ENCODE measurements at regions not wholly inside any gene's neighbourhood (a gene's known extent, or its start where the extent isn't known, plus 50 kb on each side); places are given as distances from the start of the nearest gene placed in this dataset.

- no peak for DNase-seq
These were observed 160.4 kb downstream of the NUP35 start for GRCh38 chr2:183284606-183285005.

GRCh38 chr2:183291436-183291835 lies 167.2 kb downstream of the NUP35 start:
- DNase-seq: no peak

GRCh38 chr2:183292028-183292427 lies 167.8 kb downstream of the NUP35 start:
- DNase-seq: no peak

DNA sequence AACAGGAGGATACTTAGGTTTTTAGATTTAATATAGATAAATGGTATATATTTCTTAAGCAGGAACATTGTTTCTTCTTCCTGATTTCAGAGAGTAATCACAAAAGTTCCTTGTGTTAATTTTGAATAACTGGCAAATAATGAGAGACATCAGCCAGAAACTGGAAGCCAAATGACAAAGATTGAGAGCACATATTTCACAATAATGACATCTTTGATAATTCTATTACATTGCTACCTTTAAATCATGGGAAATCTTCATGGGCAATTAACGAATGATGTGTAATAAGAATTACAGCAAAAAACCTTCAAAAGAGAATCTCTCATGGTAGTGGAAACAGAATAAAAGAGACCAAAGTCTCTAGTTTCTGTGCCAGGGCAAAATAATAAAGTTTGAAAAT lies 215.1 kb downstream of the NUP35 start:
- no peak for DNase-seq

- no peak for DNase-seq
These were observed 216.8 kb downstream of the NUP35 start for GRCh38 chr2:183341057-183341456.

DNA sequence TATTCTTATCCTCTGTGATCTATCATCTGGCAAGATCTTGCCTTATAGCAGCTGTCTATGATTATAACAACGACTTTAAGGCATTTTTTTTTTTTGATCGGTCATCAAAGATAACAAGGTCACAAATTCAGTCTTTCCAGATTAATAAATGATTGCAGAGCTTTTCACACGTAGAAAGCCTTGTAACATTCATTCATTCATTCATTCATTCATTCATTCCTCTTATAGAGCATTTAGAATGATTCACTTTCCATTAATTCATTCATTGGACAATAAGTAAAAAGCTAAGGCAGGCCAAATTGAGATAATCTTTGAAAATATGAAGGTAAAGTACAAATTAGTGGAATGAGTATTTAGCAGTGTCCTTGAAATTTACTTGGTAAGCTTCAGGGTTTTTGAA lies 223.7 kb downstream of the NUP35 start:
- DNase-seq: no peak

GRCh38 chr2:183348492-183348891 lies 224.2 kb downstream of the NUP35 start:
- no peak for DNase-seq

- no peak for DNase-seq
These were observed 224.8 kb downstream of the NUP35 start for GRCh38 chr2:183349091-183349490.

GRCh38 chr2:183359867-183360266 lies 235.6 kb downstream of the NUP35 start:
- DNase-seq: no peak

- no peak for DNase-seq
These were observed 247.3 kb downstream of the NUP35 start for GRCh38 chr2:183371545-183371944.

DNA sequence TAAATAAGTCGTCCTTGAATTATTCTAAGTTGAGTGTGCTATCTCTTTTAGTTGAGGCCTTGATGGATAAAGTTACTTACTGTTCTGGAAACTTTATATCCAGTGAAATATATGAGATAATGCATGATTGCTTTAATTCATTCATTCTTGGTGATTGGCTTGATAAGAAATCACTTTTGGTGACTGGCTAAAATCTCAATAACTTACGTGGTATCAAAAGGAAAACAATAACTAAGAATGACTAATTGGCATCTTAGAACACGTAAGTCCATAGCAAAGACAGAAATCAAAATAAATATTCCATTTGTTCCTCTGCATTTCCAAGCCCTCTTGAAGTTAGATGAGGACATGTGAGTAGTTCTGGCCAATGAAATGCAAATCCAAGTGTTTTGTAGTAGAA lies 251.6 kb downstream of the NUP35 start:
- no peak for DNase-seq

DNA sequence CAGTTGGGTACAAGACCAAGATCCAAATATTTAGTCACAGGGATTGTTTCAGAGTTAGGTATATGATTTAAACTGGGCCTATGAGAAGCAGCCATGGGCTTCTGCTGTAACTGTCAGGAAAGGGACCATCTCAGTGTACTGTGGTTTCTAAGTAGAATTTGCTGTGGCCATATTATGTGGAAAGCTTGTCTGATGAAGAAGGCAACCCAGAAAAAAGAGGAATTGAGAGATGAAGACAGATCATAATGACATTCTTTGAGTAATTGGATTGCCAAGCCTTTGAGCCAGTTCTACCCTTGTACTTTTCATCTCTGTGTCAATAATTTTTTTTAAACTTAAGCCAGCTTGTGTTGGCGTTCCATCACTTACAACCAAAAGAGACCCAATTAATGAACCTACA lies 259.6 kb downstream of the NUP35 start:
- no peak for DNase-seq

GRCh38 chr2:183389546-183390080 lies 265.4 kb downstream of the NUP35 start:
- no peak for DNase-seq

- no peak for DNase-seq
These were observed 265.9 kb downstream of the NUP35 start for GRCh38 chr2:183390109-183390508.

DNA sequence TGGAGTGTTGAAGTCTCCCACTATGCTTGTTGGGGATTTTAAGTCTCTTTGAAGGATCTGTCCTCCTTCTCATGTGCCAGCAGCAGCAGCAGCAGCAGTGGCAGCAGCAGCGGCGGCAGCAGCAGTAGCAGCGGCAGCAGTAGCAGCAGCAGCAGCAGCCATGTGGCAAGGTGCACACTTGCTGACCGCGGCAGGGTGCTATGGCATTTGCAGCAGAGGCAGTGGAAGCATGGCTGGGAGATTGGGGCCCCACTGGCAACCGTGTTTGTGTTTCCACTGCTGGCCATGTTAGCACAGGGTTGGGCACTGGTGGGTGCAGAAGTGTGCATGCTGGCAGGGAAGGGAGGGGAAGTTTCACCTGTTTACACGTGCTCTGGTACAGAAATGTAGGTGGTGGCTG lies 280.1 kb downstream of the NUP35 start:
- DNase-seq: no peak

DNA sequence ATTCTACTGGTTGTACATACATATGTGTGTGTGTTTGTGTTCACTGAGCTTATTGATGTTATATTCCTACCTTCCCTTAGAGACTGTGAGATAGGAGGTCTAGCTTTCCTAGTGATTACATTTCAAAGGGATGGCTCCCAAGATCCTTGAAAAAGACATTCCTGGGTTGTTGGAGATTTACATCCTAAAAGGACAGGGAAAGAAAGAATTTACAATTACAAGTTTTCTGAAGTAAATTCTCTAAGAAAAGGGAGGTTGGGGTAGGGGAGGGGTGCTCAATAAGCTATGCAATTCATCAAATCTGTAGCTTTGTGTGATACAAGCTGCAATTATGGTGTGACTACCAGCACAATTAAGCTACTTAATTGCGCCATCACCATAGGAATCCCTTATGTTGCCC lies 284.3 kb downstream of the NUP35 start:
- DNase-seq: no peak

- DNase-seq: no peak
These were observed 285.4 kb downstream of the NUP35 start for GRCh38 chr2:183409662-183410061.

GRCh38 chr2:183416753-183417152 lies 292.5 kb downstream of the NUP35 start:
- no peak for DNase-seq

DNA sequence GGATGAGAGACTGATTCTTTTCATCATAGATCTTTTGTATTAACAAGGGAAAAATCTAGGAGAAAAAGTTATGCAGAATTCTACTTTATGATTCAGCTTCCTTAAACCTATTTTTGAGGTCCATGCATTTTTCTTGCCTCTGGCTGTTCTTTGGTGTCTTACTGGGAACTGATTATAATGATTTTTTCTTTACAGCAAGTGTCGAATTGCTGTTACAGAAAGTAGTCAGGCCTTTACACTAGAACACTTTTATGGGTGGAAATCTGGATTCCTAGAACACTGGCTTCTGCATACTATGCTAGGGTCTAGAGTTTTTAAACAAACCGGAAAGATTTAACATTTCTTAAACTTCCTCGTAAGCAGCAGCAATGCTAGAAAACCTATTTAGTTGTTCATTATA lies 302.6 kb downstream of the NUP35 start:
- no peak for DNase-seq

DNA sequence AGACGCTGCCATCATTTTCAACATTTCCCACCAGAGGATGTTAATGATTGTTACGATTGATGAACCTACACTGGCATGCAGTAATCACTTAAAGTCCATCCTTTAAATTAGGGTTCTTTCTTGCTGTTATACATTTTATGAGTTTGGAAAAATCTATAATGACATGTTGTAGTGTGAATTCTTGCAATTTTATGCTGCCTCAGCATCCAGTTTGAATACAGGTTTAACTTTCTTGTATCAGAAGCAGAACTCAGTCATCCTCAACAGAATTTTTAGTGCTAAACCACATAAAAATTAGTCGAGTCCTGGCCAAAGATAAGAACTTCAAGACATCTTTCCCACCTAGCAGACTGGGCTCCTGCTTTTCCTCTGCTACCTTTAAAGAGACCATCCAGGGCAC lies 303.3 kb downstream of the NUP35 start:
- no peak for DNase-seq

DNA sequence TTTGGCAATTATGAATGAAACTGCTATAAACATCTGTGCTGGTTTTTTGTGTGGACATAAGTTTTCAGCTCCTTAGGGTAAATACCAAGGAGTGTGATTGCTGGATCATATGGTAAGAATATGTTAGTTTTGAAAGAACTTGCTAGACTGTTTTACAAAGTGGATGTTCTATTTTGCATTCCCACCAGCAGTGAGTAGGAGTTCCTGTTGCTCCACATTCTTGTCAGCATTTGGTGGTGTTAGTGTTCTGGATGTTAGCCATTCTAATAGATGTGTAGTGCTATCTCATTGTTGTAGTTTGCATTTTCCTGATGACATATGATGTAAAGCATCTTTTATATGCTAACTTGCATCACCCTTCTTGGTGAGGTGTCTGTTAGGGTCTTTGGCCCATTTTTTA lies 304.6 kb downstream of the NUP35 start:
- no peak for DNase-seq

DNA sequence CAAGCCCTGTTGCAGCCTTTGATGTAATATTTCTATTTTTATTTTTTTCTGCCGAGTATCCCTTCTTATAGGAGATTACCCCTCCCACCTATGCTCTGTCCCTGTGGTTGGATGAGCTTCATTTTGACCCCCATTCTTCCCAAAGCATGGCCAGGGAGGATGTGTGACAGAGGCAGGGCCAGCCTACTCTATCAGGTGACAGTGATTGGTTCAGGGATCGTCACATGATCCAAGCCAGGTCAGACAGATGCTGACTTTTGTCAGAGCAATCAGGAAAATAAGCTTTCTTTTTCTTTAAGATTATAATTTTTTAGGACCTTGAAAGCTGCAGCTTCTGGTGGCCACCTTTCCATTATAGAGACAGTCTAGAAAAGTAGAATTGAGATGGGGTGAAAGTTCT lies 314.3 kb downstream of the NUP35 start:
- DNase-seq: no peak

GRCh38 chr2:183455056-183455455 lies 330.8 kb downstream of the NUP35 start:
- DNase-seq: no peak

GRCh38 chr2:183456177-183456576 lies 331.9 kb downstream of the NUP35 start:
- DNase-seq: no peak

GRCh38 chr2:183458460-183458859 lies 334.2 kb downstream of the NUP35 start:
- DNase-seq: no peak

- DNase-seq: no peak
These were observed 335.2 kb downstream of the NUP35 start for GRCh38 chr2:183459466-183459865.
